Activated CD4-positive, alpha-beta memory T cell treated with anti-CD3 and anti-CD28 coated beads for 36 hours (primary cell): ENCODE measurements at regions not wholly inside any gene's neighbourhood (a gene's known extent, or its start where the extent isn't known, plus 50 kb on each side); places are given as distances from the start of the nearest gene placed in this dataset.

ENCODE experiments used
- CTCF ChIA-PET: fragments of 350-600 bp; sonication (Branson Sonifier 250); formaldehyde crosslinking; loops from one replicate; lab custom pipeline; 2021; ENCODE audit warnings: antibody characterized with exemption, inconsistent platforms; lab: Charles Lee
- POLR2A ChIA-PET: fragments of 350-600 bp; sonication (Branson Sonifier 250); formaldehyde crosslinking; loops from one replicate; lab custom pipeline; 2021; ENCODE audit warnings: antibody characterized with exemption; lab: Charles Lee
- DNase-seq: peaks from one replicate; pipeline ENCODE4 v3.0.0-alpha.2; 2020
- H3K27ac Mint-ChIP-seq: one replicate; pipeline ENCODE4 v1.8.0; 2021; ENCODE audit warnings: mixed read lengths
- H3K27me3 Mint-ChIP-seq: one replicate; pipeline ENCODE4 v1.8.0; 2021; ENCODE audit warnings: mixed read lengths
- H3K36me3 Mint-ChIP-seq: one replicate; pipeline ENCODE4 v1.8.0; 2021; ENCODE audit warnings: mixed read lengths
- H3K4me1 Mint-ChIP-seq: one replicate; pipeline ENCODE4 v1.8.0; 2021; ENCODE audit warnings: low read depth, mixed read lengths
- H3K4me3 Mint-ChIP-seq: one replicate; pipeline ENCODE4 v1.8.0; 2021; ENCODE audit warnings: mild to moderate bottlenecking, mixed read lengths
- H3K9me3 Mint-ChIP-seq: one replicate; pipeline ENCODE4 v1.8.0; 2021; ENCODE audit warnings: mixed read lengths
- intact Hi-C: fragments of 100-400 bp; cut with micrococcal nuclease; formaldehyde crosslinking; loops from one replicate; pipeline ENCODE4 v1.15.1; 2023

DNA sequence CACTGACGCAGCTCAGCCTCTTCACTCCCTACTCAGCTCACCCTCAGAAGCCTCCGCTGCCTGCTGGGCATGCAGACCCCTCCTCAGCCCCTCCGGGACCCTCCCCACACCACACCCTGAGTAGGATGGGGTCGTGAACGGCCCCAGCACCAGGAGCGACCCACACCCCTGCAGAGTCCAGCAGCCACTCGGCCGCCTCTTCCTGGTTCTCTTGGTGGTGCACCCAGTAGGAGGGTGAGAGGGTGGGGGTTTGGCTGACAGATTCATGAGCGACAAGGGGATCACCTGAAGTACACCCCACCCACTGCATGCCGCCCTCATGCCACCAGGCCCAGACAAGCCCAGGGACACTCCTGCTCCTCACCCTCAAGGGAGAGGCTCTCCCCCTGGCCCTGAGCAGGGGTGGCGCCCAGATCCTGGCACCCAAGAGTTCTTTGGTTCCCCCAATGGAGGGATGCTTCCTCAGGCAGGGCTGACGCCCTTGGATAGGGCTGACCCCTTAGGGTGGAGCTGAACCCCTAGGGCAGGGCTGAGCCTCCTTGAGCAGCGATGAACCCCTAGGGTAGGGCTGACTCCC lies 76.6 kb upstream of the GPC1 start:
- Mint-ChIP-seq H3K27ac (no peak overlapping the region), H3K9me3 (peaks cover 23% of the 10 kb centered on the region), H3K4me1 (no peaks in the 10 kb centered on the region), H3K36me3 (no peaks in the 10 kb centered on the region), H3K4me3 (no peak overlapping the region), H3K27me3 (peaks cover 4% of the 10 kb centered on the region)
- ChIA-PET CTCF (no interaction called here), POLR2A (no interaction called here)
- intact Hi-C loops: no loop called here
- DNase-seq: no peak

DNA sequence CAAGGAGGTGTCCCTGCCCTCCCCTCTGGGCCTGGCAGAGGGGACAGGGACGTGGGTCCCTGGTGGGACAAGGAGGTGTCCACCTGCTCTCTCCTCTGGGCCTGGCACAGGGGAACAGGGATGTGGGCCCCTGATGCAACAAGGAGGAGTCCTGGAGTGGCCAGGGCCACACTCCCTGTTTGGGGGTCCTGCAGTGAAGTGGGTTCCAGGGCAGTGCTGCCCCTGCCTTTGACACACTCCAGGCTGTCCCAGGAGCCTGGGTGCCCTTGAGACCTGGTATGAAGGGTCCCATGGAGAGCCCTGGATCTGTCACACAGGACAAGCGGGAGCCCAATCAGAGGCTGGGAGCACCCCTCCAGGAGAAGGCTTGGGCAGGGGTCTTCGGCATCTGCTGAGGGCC lies 75.8 kb upstream of the GPC1 start:
- CTCF ChIA-PET: no interaction called here
- peaks cover 8% of the 10 kb centered on the region for H3K27me3 Mint-ChIP-seq

DNA sequence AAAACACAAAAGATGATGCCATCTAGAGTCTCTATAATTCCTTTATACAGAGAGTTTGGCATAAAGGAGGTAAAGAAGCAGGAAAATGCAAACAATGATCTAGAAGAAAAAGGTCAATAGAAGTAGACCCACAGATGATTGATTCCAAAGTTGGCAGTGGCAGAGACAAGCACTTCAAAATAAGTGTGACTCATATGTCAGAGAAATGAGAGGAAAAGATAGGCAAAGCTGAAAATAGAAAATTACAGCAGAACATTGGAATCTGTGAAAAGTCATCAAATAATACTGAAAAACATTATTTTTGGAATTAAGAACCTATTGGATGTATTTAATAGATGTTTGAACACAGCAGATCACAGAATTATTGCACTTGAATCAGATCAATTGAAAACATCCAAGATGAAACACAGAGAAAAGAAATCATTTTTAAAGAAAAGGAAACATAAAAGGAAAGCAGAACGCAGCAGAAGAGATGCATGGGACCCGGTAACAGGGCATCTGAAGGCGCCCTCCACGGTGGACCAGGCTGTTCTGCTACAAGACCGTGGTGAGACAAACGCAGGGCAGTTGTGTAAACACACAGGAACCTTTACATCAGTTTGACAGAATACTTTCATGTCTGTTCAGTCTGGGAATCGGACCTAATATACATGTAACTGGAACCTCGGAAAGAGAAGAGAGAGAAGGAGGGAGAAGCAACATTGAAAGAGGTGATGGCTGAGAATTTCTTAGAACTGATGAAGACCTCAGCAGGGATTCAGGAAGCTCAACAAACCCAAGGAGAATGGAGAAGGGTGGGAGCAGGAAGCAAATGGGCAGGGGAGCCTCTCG lies 74.6 kb upstream of the GPC1 start:
- H3K9me3 Mint-ChIP-seq: peaks cover 23% of the 10 kb centered on the region
- no peak overlapping the region for H3K27ac Mint-ChIP-seq
- no peak overlapping the region for H3K4me3 Mint-ChIP-seq
- no peaks in the 10 kb centered on the region for H3K36me3 Mint-ChIP-seq
- intact Hi-C loops: no loop called here
- CTCF ChIA-PET: no interaction called here
- POLR2A ChIA-PET: no interaction called here
- H3K27me3 Mint-ChIP-seq: peaks cover 6% of the 10 kb centered on the region
- H3K4me1 Mint-ChIP-seq: no peaks in the 10 kb centered on the region
- no peak for DNase-seq

More for the DNA sequence above, 75.8 kb upstream of the GPC1 start:
- no peak overlapping the region for H3K27ac Mint-ChIP-seq
- POLR2A ChIA-PET: no interaction called here
- no peak overlapping the region for H3K4me3 Mint-ChIP-seq
- H3K9me3 Mint-ChIP-seq: peaks cover 23% of the 10 kb centered on the region
- intact Hi-C loops: no loop called here
- no peaks in the 10 kb centered on the region for H3K36me3 Mint-ChIP-seq
- DNase-seq: no peak
- no peaks in the 10 kb centered on the region for H3K4me1 Mint-ChIP-seq

DNA sequence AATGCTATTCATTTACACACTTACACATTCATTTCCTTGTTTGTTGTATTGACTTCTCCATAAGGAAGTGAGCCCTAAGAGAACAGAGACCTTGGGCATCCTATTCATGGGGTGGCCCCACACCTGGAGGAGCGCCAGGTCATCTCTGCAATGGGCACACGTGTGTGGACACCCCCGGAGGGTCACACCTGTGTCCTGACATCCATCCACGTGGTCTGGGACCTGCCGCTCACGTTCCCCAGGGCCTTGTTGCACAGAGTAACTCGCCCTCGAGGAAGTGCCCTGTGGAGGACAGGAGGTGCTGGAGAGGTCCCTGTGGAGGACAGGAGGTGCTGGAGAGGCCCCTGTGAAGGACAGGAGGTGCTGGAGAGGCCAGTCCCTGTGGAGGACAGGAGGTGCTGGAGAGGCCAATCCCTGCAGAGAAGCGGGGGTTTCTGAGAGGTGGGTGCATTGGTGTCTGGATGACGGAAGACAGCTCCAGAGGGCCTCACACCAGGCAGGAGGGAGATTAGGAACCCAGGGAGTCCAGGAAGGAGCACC lies 73.2 kb upstream of the GPC1 start:
- Mint-ChIP-seq H3K9me3 (peaks cover 23% of the 10 kb centered on the region), H3K36me3 (no peaks in the 10 kb centered on the region), H3K4me3 (no peak overlapping the region), H3K27me3 (peaks cover 6% of the 10 kb centered on the region), H3K27ac (no peak overlapping the region), H3K4me1 (no peaks in the 10 kb centered on the region)
- ChIA-PET CTCF (no interaction called here), POLR2A (no interaction called here)
- DNase-seq: no peak
- intact Hi-C loops: no loop called here

DNA sequence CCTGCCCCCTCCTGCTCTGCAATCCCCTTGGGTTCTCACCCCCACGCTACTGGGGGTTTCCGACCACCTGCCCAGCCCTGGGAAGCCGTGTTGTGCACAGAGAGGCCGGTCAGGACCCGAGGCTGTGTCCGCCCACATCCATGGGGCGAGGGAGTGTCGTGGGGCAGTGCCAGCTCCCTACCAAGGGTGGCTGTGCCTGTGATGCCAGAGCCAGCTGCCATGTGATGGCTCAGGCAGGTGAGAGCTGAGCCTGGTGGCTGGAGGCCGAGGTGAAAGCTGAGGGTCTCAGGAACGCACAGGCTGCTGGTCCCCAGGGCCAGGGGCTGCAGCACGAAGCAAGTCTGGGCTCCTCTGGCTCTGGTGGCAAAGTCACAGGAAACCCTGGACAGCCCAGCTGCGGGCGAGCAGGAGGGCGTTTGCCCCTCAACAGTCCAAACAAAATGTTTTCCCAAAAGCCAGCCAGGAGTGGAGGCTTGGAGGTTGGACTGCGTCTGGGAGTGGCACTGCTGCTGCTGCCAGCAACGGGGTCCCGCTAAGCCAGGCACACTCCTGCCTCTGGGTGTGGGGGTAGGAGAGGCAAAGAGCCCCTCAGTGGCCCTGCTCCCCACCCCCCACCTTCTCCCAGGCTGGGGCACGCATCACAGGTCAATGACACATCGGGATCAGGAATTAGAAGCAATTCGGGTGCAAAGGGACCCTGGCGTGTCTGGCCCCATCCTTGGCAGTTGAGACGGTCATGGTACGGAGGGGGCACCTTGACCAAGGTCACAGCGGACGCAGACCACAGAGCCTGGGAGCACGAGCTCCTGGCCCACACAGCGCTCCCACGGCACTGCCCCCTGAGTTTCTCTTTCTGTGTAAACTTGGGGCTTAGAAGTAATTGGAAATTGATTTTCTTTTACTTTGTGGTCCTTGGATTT lies 72.4 kb upstream of the GPC1 start:
- no peak overlapping the region for H3K4me3 Mint-ChIP-seq
- ChIA-PET CTCF (no interaction called here), POLR2A (no interaction called here)
- intact Hi-C loops: no loop called here
- no peaks in the 10 kb centered on the region for H3K4me1 Mint-ChIP-seq
- H3K9me3 Mint-ChIP-seq: peaks cover 23% of the 10 kb centered on the region
- no peak overlapping the region for H3K27ac Mint-ChIP-seq
- peaks cover 6% of the 10 kb centered on the region for H3K27me3 Mint-ChIP-seq
- H3K36me3 Mint-ChIP-seq: no peaks in the 10 kb centered on the region
- DNase-seq: no peak

DNA sequence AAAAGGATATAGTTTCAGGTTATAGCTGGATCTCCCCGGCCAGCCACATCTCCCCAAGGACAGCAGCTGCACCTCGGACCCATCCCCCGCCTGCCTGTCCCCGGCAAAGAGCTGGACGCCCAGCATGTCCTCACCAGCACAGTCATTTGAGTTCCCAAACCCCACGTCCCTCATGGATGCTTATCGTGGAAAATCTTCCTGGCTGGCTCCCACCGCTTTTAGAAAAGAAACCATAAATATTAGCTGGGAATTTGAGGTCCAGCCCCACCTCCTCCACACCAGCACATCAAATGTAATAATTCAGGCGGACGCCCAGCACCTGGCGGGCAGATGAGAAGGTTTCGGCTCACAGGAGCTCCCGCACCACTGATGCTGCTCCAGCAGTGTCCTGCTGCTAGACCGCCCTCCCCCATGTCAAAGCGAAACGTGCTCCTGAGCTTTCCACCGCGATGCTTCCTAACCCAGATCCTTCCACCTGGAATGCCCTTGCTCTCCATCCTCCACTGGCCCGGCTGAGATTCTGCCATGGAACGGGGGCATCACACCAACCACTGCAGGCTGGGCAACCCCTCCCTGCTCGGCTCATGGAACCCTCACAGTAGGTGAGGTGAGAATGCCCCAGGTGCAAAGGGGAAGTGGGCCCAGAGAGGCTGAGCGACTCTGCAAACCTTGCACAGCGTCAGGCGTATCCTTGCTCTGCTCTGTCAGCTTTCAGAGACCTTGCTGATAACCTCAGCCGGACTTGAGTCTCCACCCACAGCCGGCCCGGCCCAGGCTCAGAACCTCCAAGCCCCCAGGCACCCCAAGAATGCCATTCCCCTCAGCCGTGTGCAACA lies 71.5 kb upstream of the GPC1 start:
- intact Hi-C loops: no loop called here
- no peak overlapping the region for H3K4me3 Mint-ChIP-seq
- CTCF ChIA-PET: no interaction called here

DNA sequence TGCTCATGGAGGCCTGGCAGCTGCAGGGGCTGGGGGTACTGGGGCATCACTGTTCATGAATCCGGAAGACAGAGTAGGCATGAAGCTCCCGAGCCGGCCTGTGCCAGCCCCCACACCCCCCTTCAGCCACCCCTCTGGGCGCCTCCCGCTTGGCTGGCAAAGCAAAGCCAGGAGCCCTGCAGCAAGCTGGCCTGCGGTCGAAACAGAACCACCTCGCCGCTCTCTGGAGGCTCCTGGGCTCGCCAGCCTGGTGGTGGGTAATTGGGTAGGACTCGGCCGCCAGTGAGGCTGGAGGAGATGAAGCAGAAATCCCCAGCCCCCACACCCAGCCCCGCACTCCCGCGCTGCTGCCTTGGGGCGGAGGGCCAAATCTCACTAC lies 70.9 kb upstream of the GPC1 start:
- intact Hi-C loops: no loop called here
- H3K36me3 Mint-ChIP-seq: no peaks in the 10 kb centered on the region
- ChIA-PET CTCF (no interaction called here), POLR2A (no interaction called here)
- DNase-seq: no peak
- peaks cover 6% of the 10 kb centered on the region for H3K27me3 Mint-ChIP-seq
- H3K9me3 Mint-ChIP-seq: peaks cover 23% of the 10 kb centered on the region
- no peak overlapping the region for H3K27ac Mint-ChIP-seq
- H3K4me3 Mint-ChIP-seq: no peak overlapping the region
- H3K4me1 Mint-ChIP-seq: no peaks in the 10 kb centered on the region

More for the DNA sequence above, 71.5 kb upstream of the GPC1 start:
- no peaks in the 10 kb centered on the region for H3K36me3 Mint-ChIP-seq
- no peak for DNase-seq
- POLR2A ChIA-PET: no interaction called here
- H3K4me1 Mint-ChIP-seq: no peaks in the 10 kb centered on the region
- H3K9me3 Mint-ChIP-seq: peaks cover 23% of the 10 kb centered on the region
- peaks cover 6% of the 10 kb centered on the region for H3K27me3 Mint-ChIP-seq
- no peak overlapping the region for H3K27ac Mint-ChIP-seq

DNA sequence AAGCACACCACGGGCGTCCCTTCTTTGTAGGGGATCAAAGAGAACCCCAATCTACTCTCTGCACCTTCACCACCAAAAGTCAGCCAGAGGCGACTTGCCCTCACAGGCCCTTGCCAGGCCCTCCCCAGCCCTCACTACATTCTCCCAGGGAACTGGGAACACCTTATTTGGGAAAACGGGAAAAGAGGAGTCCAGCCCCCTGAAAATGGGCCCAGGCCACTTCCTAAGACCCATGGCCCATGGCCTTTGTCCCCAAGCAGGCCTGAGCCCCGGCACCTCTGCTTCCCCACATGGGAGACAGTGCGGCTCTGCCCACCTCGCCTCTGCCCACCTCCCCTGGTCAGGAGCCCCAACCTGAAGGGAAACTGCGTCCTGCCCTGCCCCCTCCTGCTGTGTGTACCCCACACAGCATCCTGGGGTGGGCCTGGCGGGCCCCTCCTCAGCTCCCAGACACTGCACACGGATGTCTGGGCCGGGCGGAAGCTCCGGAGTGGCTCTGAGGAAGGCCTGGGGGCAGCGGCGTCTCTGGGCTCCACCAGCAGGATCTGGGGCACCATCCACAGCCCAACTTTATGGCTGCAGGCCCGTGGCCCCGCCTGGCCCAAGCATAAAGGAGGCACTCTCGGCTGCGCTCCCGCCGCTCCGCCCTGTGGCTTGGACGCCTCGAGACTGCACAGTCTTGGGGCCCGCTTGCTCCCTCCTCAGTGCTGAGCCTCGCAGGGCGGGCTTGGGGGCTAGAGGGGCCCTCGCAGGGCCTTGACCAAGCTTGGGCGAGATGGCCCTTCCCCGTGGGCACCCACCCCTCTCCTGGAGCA lies 70.3 kb upstream of the GPC1 start:
- intact Hi-C loops: no loop called here
- Mint-ChIP-seq H3K27ac (no peak overlapping the region), H3K9me3 (peaks cover 18% of the 10 kb centered on the region), H3K36me3 (no peaks in the 10 kb centered on the region), H3K4me1 (no peaks in the 10 kb centered on the region), H3K4me3 (no peak overlapping the region), H3K27me3 (peaks cover 6% of the 10 kb centered on the region)
- ChIA-PET POLR2A (no interaction called here), CTCF (no interaction called here)
- DNase-seq: no peak

DNA sequence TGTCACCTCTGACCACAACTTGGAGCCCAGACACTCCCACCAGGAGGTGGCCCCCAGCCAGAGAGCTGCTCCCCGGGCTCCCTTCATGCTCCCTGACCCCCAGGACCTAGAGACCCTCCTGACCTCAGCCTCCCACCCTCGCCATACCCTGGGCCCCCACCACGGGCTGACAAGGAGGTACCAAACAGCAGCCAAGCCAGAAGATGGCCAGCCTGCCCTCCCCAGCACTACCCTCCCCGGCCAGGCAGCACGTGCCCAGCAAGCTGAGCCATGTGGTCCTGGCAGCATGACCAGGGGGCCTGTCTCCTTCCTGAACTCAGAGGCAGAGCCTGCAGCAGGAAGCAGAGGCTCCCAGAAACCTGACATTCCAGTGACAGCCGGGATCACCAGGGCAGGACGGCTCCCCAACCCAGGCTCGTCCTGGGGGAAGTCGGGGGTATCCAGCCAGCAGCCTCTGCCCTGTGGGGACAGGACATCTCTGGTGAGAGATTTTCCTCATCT lies 69.4 kb upstream of the GPC1 start:
- H3K27me3 Mint-ChIP-seq: peaks cover 6% of the 10 kb centered on the region
- no peak for DNase-seq
- H3K4me1 Mint-ChIP-seq: no peaks in the 10 kb centered on the region
- no peaks in the 10 kb centered on the region for H3K36me3 Mint-ChIP-seq
- CTCF ChIA-PET: no interaction called here
- POLR2A ChIA-PET: no interaction called here
- no peak overlapping the region for H3K27ac Mint-ChIP-seq
- peaks cover 10% of the 10 kb centered on the region for H3K9me3 Mint-ChIP-seq
- H3K4me3 Mint-ChIP-seq: no peak overlapping the region
- intact Hi-C loops: no loop called here

DNA sequence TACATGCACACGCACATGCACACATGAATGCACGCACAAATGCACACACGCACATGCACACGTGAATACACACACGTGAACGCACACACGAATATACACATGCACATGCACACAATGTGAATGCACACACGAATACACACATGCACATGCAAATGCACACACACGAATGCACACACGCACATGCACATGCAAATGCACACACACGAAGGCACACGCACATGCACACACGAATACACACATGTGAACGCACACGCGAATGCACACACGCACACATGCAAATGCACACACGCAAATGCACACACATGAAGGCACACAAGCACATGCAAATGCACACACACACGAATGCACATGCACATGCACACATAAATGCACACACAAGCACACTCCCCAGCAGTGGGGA lies 68.6 kb upstream of the GPC1 start:
- peaks cover 6% of the 10 kb centered on the region for H3K27me3 Mint-ChIP-seq
- H3K27ac Mint-ChIP-seq: no peak overlapping the region
- POLR2A ChIA-PET: no interaction called here
- H3K4me1 Mint-ChIP-seq: no peaks in the 10 kb centered on the region
- H3K9me3 Mint-ChIP-seq: peaks cover 2% of the 10 kb centered on the region
- DNase-seq: no peak
- no peaks in the 10 kb centered on the region for H3K36me3 Mint-ChIP-seq
- CTCF ChIA-PET: no interaction called here
- intact Hi-C loops: no loop called here
- no peak overlapping the region for H3K4me3 Mint-ChIP-seq

DNA sequence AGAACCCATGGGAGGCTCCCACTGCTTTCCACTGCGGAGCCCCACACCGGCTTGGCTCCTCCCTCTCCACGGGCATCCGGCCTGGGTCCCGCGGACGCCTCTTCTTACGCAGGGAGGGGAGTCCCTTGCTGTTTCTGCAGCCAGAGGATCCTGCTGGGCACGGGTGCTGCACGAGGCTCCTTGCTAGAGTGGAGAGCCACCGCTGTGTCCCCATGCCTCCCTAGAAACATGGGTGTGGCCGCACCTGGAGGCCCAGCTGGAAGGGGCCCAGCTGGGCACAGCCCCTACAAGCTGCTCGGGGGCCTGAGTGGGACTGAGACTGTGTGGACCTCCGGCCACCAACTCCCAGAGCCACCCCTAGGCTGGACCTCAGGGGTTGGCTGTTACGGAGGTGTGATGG lies 67.7 kb upstream of the GPC1 start:
- Mint-ChIP-seq H3K36me3 (no peaks in the 10 kb centered on the region), H3K27me3 (peaks cover 4% of the 10 kb centered on the region), H3K4me1 (no peaks in the 10 kb centered on the region), H3K27ac (no peak overlapping the region), H3K9me3 (no peaks in the 10 kb centered on the region), H3K4me3 (no peak overlapping the region)
- ChIA-PET POLR2A (no interaction called here), CTCF (no interaction called here)
- intact Hi-C loops: no loop called here
- no peak for DNase-seq
